AG04450 (cell line): ENCODE measurements at regions not wholly inside any gene's neighbourhood (a gene's known extent, or its start where the extent isn't known, plus 50 kb on each side); places are given as distances from the start of the nearest gene placed in this dataset.

Source experiments
- CTCF ChIA-PET: fragments of 300-600, 350-600 bp; formaldehyde crosslinking; extraction: SDS; loops from one replicate; lab custom pipeline; 2022; ENCODE audit warnings: antibody characterized with exemption, inconsistent platforms; lab: Charles Lee
- POLR2A ChIA-PET: fragments of 350-600 bp; formaldehyde crosslinking; extraction: SDS; loops from one replicate; lab custom pipeline; 2021; ENCODE audit warnings: antibody characterized with exemption, inconsistent platforms; lab: Yijun Ruan, JAX
- DNase-seq: peaks from one replicate; pipeline ENCODE4 v3.0.0-alpha.2; 2011; ENCODE audit warnings: low read depth, low spot score
- H3K27ac ChIP-seq: one replicate; pipeline ENCODE4 v1.5.1; 2012; ENCODE audit warnings: low read depth, low read length, control low read depth
- H3K27me3 ChIP-seq: one replicate; pipeline ENCODE4 v1.6.0; 2012; ENCODE audit warnings: low read length; ENCODE audit not compliant: control insufficient read depth, insufficient read depth
- H3K4me3 ChIP-seq: 2 replicates; pipeline ENCODE4 v1.5.1; 2011; ENCODE audit warnings: mild to moderate bottlenecking, low read depth, low read length, control low read depth
- H3K9me3 ChIP-seq: 2 replicates; pipeline ENCODE4 v1.5.1; 2012; ENCODE audit warnings: low read length; ENCODE audit not compliant: control insufficient read depth, insufficient read depth
- CTCF ChIP-seq: IDR thresholded peaks from 2 replicates; pipeline ENCODE4 v1.5.1; 2011; ENCODE audit warnings: low read depth, low read length, control low read depth, inconsistent platforms

- peaks cover 2% of the 10 kb centered on the region; the same call in 1 of the 2 replicates for H3K9me3 ChIP-seq
- CTCF ChIA-PET: no interaction called here
- DNase-seq: no peak
- no peaks in the 10 kb centered on the region for H3K27me3 ChIP-seq
- no peak overlapping the region for H3K27ac ChIP-seq
- H3K4me3 ChIP-seq: no peak overlapping the region
- POLR2A ChIA-PET: no interaction called here
- TF ChIP-seq CTCF: no peak
These were observed 508.1 kb downstream of the ZNF608 start for GRCh38 chr5:124238350-124238749.

- no peak for TF ChIP-seq CTCF
- ChIA-PET CTCF (no interaction called here), POLR2A (no interaction called here)
- no peaks in the 10 kb centered on the region for H3K27me3 ChIP-seq
- H3K9me3 ChIP-seq: peaks cover 2% of the 10 kb centered on the region; the same call in 1 of the 2 replicates
- H3K4me3 ChIP-seq: no peak overlapping the region
- no peak overlapping the region for H3K27ac ChIP-seq
- DNase-seq: no peak
These were observed 509.2 kb downstream of the ZNF608 start for GRCh38 chr5:124237206-124237695.

GRCh38 chr5:124236361-124237205, 509.9 kb downstream of the ZNF608 start:
- no peak for TF ChIP-seq CTCF
- Histone ChIP-seq H3K9me3 (peaks cover 2% of the 10 kb centered on the region; the same call in 1 of the 2 replicates), H3K27me3 (no peaks in the 10 kb centered on the region), H3K27ac (no peak overlapping the region), H3K4me3 (no peak overlapping the region)
- ChIA-PET CTCF (no interaction called here), POLR2A (no interaction called here)
- DNase-seq: no peak

DNA sequence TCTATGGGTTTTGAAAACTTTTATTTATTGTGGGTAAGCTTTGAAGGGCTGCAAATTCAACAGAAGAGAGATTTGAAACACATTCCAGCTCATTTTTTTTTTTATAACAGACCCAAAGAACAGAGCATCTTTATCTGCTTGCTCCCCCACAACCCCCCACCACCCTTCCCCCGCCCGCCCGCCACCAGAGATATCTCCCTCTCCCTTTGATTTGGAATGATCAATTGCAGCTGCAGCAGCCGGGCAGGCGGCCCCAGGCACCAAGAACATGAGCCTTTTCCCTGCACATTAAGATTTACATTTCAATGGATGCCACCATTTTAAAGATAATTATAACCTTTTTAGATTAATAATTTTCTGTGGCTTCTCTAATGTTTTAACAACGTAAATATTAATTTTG, 510.9 kb downstream of the ZNF608 start:
- Histone ChIP-seq H3K9me3 (peaks cover 2% of the 10 kb centered on the region; the same call in 1 of the 2 replicates), H3K27me3 (no peaks in the 10 kb centered on the region), H3K4me3 (no peak overlapping the region), H3K27ac (no peak overlapping the region)
- no peak for TF ChIP-seq CTCF
- POLR2A ChIA-PET: no interaction called here
- no peak for DNase-seq
- CTCF ChIA-PET: no interaction called here
